ENCODE measurements at regions not wholly inside any gene's neighbourhood (a gene's known extent, or its start where the extent isn't known, plus 50 kb on each side); places are given as distances from the start of the nearest gene placed in this dataset.

DNA sequence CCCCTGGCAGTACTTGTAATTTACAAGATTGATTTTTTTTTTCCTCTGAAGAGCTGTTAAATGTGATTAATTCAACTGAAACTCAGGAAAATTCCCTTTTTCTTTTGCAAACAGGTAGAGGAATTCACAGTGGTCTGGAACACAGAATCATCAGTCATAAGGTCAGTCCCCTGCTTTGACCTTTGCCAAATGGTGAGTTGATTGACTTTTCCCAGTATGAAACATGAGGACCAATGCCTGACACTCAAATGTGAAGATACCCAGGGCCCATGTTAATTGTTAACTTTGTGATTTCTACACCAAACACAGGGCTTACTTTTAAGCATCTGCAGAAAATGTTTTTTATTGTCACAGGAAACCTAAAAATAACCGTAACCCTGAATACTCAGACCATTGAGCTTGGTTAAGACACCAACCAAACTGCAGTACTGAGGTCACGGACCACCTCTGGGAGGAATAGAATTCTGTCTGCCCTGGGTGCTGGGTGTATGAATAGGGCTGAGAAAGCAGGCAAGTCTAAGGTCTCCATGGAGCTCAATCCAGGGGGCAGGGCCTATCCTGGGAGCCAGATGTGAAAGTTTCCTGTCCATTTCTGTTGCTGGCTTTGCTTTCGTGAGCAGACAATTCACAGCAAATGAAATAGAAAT, 192.4 kb downstream of the TMX1 start:
- Mint-ChIP-seq H3K4me3 (no peak overlapping the region), H3K27ac (no peak overlapping the region), H3K36me3 (no peaks in the 10 kb centered on the region), H3K9me3 (no peaks in the 10 kb centered on the region), H3K4me1 (no peaks in the 10 kb centered on the region), H3K27me3 (peaks cover 9% of the 10 kb centered on the region)
- CTCF ChIA-PET, result interaction anchor here (1.0 kb wide), 1 partner anchor 12 kb away, joined by 3 read pairs; no protein-coding TSS in a partner anchor
- DNase-seq, result no peak

DNA sequence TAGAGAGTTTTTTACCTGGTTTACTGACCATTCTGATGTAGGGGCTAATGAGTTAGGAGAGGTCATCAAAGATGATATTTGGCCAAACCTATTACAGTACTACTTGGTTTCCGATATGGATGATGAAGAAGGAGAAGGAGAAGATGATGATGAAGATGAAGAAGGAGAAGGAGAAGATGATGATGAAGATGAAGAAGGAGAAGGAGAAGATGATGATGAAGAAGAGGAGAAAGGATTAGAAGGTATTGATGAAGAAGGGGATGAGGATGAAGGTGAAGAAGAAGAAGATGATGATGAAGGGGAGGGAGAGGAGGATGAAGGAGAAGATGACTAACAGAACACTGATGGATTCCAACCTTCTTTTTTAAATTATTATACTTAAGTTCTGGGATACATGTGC, 196.6 kb downstream of the TMX1 start:
- DNase-seq, result no peak
- H3K27ac Mint-ChIP-seq, result no peak overlapping the region
- H3K9me3 Mint-ChIP-seq, result no peaks in the 10 kb centered on the region
- CTCF ChIA-PET, result no interaction called here
- no peaks in the 10 kb centered on the region for H3K4me1 Mint-ChIP-seq
- no peaks in the 10 kb centered on the region for H3K36me3 Mint-ChIP-seq
- H3K4me3 Mint-ChIP-seq, result no peak overlapping the region
- H3K27me3 Mint-ChIP-seq, result peaks cover 4% of the 10 kb centered on the region

DNA sequence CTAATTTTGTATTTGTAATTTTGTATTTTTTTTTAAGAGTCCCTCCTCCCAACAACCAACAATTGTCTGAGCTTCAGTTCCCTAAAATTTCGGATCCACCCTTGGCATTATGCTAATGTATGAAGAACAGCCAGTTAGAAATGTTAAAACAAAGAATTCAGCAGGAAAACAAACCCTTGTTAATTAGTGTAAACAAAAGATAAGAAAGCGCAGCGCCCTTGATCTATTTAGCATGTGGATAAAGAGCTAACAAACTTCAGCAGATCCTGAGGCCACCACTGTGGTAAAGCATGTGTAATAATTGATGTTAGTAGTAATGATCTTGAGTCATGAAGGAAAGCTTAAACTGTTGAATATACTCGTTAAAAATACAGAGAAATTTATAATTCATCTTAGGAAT, 199.8 kb downstream of the TMX1 start:
- peaks cover 9% of the 10 kb centered on the region for H3K27me3 Mint-ChIP-seq
- H3K27ac Mint-ChIP-seq, result no peak overlapping the region
- no peaks in the 10 kb centered on the region for H3K36me3 Mint-ChIP-seq
- no peaks in the 10 kb centered on the region for H3K9me3 Mint-ChIP-seq
- no peak for DNase-seq
- H3K4me3 Mint-ChIP-seq, result no peak overlapping the region
- H3K4me1 Mint-ChIP-seq, result no peaks in the 10 kb centered on the region
- CTCF ChIA-PET, result interaction anchor here (1.1 kb wide), 1 partner anchor 10 kb away, joined by 3 read pairs; no protein-coding TSS in a partner anchor

DNA sequence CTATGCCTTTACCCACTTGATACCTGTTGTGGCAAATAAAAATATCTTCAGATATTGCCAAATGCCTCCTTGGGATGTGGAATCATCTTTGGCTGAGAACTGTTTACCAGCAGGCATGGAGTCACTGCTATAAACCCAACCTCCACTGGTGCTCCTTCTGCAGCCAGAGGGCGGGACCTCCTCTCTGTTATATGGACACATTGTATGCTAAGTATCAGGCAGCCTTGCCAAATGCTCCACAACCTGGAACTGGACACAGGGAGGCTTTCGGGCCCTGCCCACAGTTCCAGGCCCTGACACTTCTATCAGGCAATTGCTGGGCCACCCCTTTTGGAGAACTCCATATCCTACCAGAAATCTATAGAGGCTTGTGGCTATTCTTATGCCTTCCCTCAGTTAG, 201.0 kb downstream of the TMX1 start:
- H3K4me3 Mint-ChIP-seq, result no peak overlapping the region
- no peaks in the 10 kb centered on the region for H3K36me3 Mint-ChIP-seq
- H3K4me1 Mint-ChIP-seq, result no peaks in the 10 kb centered on the region
- no peak for DNase-seq
- H3K27me3 Mint-ChIP-seq, result peaks cover 9% of the 10 kb centered on the region
- no peak overlapping the region for H3K27ac Mint-ChIP-seq
- CTCF ChIA-PET, result interaction anchor here (1.1 kb wide), 1 partner anchor 9 kb away, joined by 3 read pairs; no protein-coding TSS in a partner anchor
- no peaks in the 10 kb centered on the region for H3K9me3 Mint-ChIP-seq

DNA sequence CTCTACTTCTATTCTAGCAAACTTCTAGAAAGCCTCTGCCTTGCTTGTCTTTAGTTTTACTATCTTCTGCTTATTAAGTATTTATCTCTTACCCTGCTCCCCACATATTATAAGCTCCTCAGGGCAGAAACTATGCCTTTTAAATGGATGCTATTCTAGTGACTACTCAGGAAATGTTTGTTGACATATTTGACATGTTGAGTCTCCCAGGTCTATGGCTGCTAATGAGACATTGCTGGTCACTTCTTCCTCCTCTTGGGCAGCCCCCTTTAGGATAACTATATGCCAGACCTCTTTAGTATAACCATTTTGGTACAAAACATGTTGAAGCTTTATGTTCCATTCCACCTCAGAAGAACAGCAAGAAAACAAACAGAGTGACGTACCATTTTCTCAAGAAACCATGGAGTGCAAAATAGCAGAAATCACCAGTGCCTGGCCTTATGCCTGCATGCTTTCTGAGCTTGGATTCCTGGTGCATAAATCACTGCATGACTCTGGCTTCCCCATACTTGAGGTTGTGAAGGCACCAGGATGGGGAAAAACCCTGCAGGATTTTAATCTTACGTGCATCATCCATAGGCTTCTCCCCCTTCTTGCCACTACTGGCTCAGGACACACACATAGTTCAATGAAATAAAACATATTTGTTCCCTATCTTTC, 202.6 kb downstream of the TMX1 start:
- Mint-ChIP-seq H3K4me1 (no peaks in the 10 kb centered on the region), H3K36me3 (no peaks in the 10 kb centered on the region), H3K4me3 (no peak overlapping the region), H3K9me3 (no peaks in the 10 kb centered on the region), H3K27ac (no peak overlapping the region), H3K27me3 (peaks cover 5% of the 10 kb centered on the region)
- CTCF ChIA-PET, result no interaction called here
- no peak for DNase-seq

DNA sequence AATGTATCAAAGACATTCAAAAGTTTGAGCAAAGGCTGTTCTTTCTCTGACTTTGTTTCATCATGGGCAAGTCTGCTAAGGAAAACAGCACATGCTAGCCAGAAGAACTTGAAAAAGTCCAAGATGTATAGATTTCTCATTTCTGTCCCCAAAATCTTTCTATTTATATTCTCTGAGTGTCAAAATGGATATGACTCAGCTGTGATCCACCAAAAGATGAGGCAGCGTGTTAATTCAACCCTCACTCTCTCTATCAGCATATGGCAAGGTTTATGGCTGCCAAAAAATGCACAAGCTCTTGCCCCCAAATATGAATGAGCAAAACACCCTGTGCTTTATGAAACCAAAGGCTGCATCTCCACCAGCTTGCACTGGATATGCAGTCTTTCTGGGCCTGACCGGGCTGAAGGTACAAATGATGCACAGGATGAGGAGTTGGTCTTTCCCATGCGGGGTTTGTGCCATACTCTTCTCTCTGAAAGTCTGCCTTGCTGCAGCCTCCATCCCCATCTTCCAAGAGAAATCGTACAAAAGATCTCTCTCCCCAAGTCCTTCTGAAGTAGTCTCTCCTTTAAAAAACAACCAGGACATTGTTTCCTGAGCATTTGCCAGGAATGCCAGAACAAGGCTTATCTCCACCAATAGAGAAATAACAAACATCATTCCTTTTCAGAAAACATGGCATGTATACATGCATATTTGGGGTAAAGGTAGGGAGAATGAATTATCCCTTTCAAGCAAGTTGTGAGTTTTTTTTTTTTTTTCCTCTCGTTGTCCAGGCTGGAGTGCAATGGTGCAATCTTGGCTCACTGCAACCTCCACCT, 203.4 kb downstream of the TMX1 start:
- no peak overlapping the region for H3K27ac Mint-ChIP-seq
- H3K4me1 Mint-ChIP-seq, result no peaks in the 10 kb centered on the region
- H3K4me3 Mint-ChIP-seq, result no peak overlapping the region
- CTCF ChIA-PET, result no interaction called here
- H3K27me3 Mint-ChIP-seq, result peaks cover 5% of the 10 kb centered on the region
- H3K9me3 Mint-ChIP-seq, result no peaks in the 10 kb centered on the region
- DNase-seq, result no peak
- no peaks in the 10 kb centered on the region for H3K36me3 Mint-ChIP-seq

DNA sequence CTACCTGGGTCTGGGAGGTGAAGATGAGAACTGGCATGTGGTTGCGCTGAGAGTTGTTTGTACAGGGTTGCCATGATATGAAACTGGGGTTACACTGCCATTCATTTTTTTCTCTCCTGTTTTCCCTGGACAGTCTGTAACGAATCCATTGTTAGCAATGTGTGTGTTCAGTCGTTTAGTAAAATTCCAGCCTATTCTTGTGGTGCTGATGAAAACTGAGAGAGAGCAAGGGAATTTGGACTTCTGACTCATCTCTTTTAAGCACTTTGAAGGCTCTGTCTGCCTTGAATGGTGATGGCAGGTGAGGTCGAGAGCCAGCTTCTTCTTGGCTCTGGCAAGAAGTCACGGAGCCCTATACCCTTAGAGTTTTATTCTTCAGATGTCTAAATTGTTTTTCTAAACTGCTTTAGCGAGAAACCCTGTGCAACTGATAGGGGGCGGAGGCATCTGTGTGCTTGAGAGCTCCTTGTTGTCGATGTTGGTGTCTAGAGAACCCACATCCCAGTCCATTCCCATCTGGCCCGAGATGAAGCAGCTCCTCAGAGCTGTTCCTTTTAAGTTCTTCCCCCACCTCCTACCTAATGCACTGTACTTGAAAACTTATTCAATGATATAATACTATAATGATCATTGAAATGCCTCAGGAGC, 204.4 kb downstream of the TMX1 start:
- no peak overlapping the region for H3K27ac Mint-ChIP-seq
- H3K36me3 Mint-ChIP-seq, result no peaks in the 10 kb centered on the region
- no peak overlapping the region for H3K4me3 Mint-ChIP-seq
- no peaks in the 10 kb centered on the region for H3K9me3 Mint-ChIP-seq
- DNase-seq, result no peak
- H3K27me3 Mint-ChIP-seq, result peaks cover 5% of the 10 kb centered on the region
- CTCF ChIA-PET, result no interaction called here
- no peaks in the 10 kb centered on the region for H3K4me1 Mint-ChIP-seq

DNA sequence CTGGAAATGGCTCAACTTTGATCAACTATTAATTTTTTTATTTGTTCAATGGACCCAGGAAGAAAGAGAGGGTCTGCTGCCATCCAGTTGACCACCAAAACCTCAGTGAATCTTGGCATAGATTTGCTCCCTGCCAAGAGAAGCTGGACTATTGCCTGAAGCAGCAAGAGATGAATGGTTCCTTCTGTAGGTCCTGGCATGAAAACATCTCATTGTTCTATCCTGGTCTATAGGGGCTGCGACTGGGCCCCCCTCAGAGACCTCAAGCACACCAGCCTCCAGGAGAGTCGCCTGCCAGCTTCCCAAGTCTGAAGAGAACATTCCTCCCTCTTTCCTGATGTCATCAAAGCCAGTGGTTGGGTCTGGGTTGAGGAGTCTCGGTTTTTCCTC, 204.9 kb downstream of the TMX1 start:
- no peak for DNase-seq
- CTCF ChIA-PET, result no interaction called here
- peaks cover 5% of the 10 kb centered on the region for H3K27me3 Mint-ChIP-seq
- H3K36me3 Mint-ChIP-seq, result no peaks in the 10 kb centered on the region
- H3K27ac Mint-ChIP-seq, result no peak overlapping the region
- H3K9me3 Mint-ChIP-seq, result no peaks in the 10 kb centered on the region
- H3K4me1 Mint-ChIP-seq, result no peaks in the 10 kb centered on the region
- no peak overlapping the region for H3K4me3 Mint-ChIP-seq

DNA sequence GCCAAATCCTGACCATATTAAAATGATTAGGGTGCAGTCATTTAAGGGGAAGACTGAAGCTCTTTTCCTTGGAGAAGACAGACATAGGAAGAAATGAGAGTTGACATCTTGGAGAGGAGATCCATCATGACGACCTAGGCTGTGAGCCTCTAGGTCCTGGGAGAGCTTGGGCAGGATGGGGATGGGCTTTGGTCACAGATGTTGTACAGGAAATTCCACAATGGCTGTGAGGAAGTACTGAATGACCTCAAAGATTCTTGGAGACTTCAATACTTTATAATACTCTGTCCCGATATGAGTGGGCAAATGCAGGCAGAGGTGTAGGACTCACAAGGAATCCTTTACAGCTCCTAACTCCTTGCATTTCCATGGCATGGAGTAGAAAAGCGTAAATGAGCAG, 204.9 kb upstream of the FRMD6 start:
- Mint-ChIP-seq H3K4me1 (no peaks in the 10 kb centered on the region), H3K9me3 (no peaks in the 10 kb centered on the region), H3K27me3 (peaks cover 8% of the 10 kb centered on the region), H3K27ac (no peak overlapping the region), H3K4me3 (no peak overlapping the region), H3K36me3 (no peaks in the 10 kb centered on the region)
- CTCF ChIA-PET, result interaction anchor here (1.2 kb wide), 1 partner anchor 304 kb away, joined by 4 read pairs; no protein-coding TSS in a partner anchor
- DNase-seq, result no peak

DNA sequence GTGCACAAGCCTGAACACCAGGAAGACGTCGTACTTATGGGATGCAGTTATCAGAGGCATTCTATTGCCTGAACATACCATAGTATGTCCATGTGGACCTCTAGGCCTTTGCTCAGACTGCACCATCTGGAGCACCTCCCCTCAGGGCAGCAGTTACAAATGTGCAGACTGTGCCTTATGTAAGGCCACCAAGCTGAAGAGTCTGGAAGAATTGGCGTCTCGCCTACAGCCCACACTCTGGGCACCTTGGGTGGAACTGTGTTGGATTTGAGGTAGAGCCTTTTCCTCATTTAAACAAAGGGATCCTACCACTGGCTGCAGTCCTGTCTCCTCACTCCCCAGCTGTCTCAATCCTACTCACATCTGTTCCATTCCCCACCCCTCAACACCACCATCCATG, 204.3 kb upstream of the FRMD6 start:
- CTCF ChIA-PET, result interaction anchor here (1.2 kb wide), 1 partner anchor 303 kb away, joined by 4 read pairs; no protein-coding TSS in a partner anchor
- Mint-ChIP-seq H3K4me1 (no peaks in the 10 kb centered on the region), H3K27me3 (peaks cover 8% of the 10 kb centered on the region), H3K27ac (no peak overlapping the region), H3K36me3 (no peaks in the 10 kb centered on the region), H3K4me3 (no peak overlapping the region), H3K9me3 (no peaks in the 10 kb centered on the region)
- DNase-seq, result no peak

DNA sequence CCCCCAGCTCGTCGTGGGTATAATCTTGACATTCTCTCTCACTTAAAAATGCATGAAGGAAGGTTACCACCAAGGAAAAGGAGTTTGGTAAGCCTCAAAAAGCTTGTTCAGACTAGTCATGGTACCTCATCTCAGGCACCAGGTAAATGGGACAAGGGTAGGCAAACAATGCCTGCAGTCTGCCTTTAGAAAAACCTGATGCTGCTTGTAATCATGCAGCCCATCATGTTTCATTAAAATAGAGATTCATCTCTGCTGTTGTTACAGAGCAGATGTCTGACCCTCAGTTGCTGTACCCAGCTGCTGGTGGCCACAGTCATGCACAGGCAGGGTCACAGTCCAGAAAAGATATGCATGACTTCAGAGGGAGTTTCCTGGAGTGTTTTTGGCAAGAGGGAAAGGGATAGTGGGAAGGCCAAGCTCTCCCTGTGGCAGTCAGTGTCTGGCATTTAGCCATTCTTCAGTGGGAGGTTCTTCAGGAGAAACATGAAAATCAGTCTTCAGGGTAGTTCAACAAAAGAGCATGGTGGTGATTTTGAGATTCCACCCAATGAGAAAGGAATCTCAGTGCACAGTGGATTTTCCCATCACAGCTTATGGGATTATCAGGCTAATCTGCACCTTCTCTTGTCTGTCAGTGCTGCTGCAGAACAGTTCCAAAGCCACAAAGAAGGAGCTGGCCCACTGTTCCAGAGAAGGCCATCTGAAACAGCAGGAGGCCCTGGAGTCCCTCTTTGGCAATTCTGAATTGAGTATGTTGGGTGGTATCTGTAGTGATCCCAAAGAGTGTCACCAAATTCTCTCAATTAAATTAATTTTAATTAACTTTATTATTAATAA, 202.7 kb upstream of the FRMD6 start:
- Mint-ChIP-seq H3K36me3 (no peaks in the 10 kb centered on the region), H3K9me3 (no peaks in the 10 kb centered on the region), H3K27me3 (peaks cover 3% of the 10 kb centered on the region), H3K4me3 (no peak overlapping the region), H3K27ac (no peak overlapping the region), H3K4me1 (no peaks in the 10 kb centered on the region)
- DNase-seq, result no peak
- CTCF ChIA-PET, result interaction anchor here (0.5 kb wide), 1 partner anchor 120 kb away, joined by 4 read pairs; no protein-coding TSS in a partner anchor

DNA sequence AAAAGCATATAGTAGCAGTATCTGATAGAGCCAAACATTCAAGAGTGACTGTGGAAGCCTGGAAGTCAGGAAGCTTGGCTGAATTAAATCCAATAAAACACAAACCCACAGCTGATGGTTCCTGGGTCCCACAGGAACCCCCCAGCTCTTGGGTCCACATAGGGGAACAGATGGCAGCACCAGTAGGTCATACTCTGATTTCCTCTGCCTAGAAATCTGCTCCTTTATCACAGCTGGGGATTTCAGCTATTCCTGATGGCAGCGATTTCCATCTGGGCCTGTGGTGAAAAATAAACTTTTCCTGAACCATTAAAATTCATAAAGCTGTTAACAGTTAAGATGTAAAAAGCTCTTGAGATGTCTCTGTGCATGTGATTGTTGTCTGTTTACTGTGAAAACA, 202.0 kb upstream of the FRMD6 start:
- H3K27me3 Mint-ChIP-seq, result peaks cover 3% of the 10 kb centered on the region
- H3K4me1 Mint-ChIP-seq, result no peaks in the 10 kb centered on the region
- no peak overlapping the region for H3K4me3 Mint-ChIP-seq
- H3K27ac Mint-ChIP-seq, result no peak overlapping the region
- no peak for DNase-seq
- no peaks in the 10 kb centered on the region for H3K36me3 Mint-ChIP-seq
- CTCF ChIA-PET, result interaction anchor here (0.5 to 1.3 kb wide), 2 partner anchors 9 to 119 kb away, joined by 3 to 4 read pairs; no protein-coding TSS in a partner anchor
- no peaks in the 10 kb centered on the region for H3K9me3 Mint-ChIP-seq

DNA sequence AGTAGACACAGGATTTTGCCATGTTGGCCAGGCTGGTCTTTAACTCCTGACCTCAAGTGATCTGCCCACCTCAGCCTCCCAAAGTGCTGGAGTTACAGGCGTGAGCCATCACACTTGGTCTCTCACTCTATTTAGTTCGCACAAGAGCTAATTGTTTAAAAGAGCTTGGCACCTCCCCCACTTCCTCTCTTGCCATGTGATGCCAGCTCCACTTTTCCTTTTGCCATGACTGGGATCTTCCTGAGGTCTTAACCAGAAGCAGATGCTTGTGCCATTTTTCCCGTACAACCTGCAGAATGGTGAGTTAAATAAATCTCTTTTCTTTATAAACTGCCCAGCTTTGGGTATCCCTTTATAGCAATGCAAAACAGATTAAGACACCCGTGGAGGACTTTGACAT, 200.1 kb upstream of the FRMD6 start:
- H3K27me3 Mint-ChIP-seq, result peaks cover 3% of the 10 kb centered on the region
- H3K4me3 Mint-ChIP-seq, result no peak overlapping the region
- CTCF ChIA-PET, result no interaction called here
- no peaks in the 10 kb centered on the region for H3K4me1 Mint-ChIP-seq
- no peak for DNase-seq
- H3K9me3 Mint-ChIP-seq, result no peaks in the 10 kb centered on the region
- no peaks in the 10 kb centered on the region for H3K36me3 Mint-ChIP-seq
- H3K27ac Mint-ChIP-seq, result no peak overlapping the region
